IMR-90 (cell line): ENCODE measurements at regions not wholly inside any gene's neighbourhood (a gene's known extent, or its start where the extent isn't known, plus 50 kb on each side); places are given as distances from the start of the nearest gene placed in this dataset.

Experiments
- CTCF ChIP-seq: conservative IDR thresholded peaks from 2 replicates; pipeline ENCODE4 v1.5.1; 2012; ENCODE audit warnings: mild to moderate bottlenecking, low read depth, low read length, improper control_type of control experiment
- MAZ ChIP-seq: IDR thresholded peaks from 2 replicates; pipeline ENCODE4 v1.6.1; 2012; ENCODE audit warnings: low read depth, mild to moderate bottlenecking, low read length, improper control_type of control experiment, moderate library complexity, borderline replicate concordance
- POLR2A ChIP-seq: IDR thresholded peaks from 2 replicates; pipeline ENCODE4 v1.6.1; 2012; ENCODE audit warnings: mild to moderate bottlenecking, low read depth, low read length
- SMC3 ChIP-seq: fragments of 150-350 bp; IDR thresholded peaks from 2 replicates; pipeline ENCODE4 v1.6.1; 2016; ENCODE audit warnings: low read depth, mild to moderate bottlenecking, antibody characterized with exemption, low read length, moderate library complexity

DNA sequence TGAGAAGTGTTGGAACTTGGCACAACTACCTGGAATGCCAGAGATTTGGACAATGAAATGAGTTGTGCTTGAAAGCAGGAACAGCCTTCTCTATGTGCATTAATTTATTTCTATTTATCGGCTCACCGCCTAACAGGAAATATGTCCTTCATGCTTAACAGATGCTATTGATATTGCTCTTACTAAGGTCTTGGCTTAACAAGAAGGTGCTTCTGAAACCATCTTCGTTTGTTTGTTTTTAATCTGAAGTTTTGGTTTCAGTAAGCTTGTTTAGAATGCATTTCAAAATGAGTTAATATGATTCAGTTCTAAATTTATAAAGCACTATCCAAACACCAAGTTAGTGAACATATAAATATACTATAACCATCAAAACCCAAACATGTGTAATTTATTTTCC, 898.3 kb upstream of the B3GALT2 start:
- TF ChIP-seq CTCF (no peak), POLR2A (no peak), MAZ (no peak), SMC3 (no peak)
